ENCODE measurements at regions not wholly inside any gene's neighbourhood (a gene's known extent, or its start where the extent isn't known, plus 50 kb on each side); places are given as distances from the start of the nearest gene placed in this dataset.

DNA sequence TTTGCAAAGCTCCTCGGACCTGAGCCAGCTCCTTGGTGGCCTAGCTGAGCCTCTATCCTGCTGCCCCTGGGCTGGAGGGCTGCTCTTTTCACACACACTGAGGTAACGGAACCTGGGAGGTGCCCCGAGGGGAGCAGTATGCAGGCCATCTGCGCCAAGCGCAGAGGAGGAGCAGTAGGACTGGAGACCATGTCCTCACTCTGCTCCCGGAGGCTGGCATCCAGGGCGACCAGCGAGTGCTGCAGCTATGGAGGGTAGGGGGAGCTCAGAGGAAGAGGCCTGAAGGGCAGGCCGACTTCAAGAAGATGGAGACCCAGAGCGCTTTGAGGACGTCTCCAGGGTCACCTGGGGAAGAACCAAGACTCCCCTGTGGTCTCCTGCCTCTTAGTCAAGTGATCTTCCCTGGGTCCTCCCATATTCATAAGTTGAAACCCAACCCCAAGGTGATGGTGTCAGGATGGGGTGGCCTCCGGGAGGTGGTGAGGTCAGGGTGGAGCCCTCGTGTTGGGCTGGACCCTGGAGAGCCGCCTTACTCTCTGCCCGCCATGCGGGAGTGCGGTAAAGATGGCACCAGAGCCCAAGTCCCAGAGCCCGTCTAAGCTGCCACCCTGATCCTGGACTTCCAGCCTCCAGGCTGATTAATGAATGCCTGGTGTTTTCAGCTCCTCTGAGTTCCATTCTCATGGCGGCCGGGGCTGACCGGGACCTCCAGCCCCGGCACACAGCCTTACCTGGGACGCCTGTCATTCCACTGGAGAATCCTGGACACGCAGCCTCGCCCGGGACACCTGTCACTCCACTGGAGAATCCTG is 160.7 kb downstream of the NDUFA10 start:
- DNase-seq: no peak

DNA sequence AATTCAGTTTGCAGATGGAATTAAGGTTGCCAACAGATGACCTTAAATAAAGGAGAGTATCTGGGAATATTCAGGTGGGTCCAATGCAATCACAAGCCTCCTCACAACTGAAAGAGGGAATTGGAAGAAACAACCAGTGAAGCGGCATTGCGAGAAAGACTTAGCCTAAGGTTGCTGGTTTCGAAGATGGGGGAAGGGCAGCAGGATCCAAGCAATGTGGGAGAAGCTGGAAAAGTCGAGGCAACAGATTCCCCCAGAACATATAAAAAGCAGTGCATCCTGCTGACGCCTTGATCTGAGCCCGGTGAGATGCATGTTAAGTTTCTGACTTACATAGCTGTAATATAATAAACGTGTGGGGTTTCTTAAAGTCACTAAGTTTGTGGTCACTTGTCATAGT is 162.5 kb downstream of the NDUFA10 start:
- no peak for DNase-seq

DNA sequence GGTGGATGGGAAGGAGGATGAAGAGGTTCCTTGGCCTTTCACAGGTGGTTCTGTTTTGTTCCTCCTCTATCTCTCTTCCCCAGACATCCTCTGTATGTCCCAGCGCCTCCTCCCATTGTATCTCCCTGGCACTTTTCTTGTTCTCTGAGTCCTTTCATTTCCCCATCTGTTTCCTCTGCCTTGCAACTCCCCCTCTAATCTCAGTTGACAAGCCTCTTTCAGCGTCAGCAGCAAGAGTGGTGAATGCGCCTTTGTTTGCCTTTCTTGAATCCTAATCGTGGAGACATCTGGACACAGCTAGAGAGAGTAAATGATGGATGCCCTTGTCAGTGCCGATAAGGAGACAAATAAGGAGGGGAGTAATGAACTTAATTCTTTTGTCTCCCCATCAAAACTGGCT is 167.0 kb downstream of the NDUFA10 start:
- no peak for DNase-seq

DNA sequence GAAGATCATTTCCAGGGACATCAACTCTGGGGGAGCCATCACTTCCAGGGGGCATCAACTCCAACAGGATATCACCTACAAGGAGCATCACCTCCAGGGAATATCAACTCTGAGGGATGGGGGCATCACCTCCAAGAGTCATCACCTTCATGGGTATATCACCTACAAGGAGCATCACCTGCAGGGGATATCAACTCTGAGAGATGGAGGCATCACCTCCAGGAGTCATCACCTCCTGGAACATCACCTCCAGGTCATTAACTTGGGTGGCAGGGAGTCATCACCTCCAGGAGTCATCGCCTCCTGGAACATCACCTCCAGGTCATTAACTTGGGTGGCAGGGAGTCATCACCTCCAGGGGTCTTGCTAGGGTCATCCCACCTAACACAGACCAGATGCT is 167.6 kb downstream of the NDUFA10 start:
- no peak for DNase-seq

DNA sequence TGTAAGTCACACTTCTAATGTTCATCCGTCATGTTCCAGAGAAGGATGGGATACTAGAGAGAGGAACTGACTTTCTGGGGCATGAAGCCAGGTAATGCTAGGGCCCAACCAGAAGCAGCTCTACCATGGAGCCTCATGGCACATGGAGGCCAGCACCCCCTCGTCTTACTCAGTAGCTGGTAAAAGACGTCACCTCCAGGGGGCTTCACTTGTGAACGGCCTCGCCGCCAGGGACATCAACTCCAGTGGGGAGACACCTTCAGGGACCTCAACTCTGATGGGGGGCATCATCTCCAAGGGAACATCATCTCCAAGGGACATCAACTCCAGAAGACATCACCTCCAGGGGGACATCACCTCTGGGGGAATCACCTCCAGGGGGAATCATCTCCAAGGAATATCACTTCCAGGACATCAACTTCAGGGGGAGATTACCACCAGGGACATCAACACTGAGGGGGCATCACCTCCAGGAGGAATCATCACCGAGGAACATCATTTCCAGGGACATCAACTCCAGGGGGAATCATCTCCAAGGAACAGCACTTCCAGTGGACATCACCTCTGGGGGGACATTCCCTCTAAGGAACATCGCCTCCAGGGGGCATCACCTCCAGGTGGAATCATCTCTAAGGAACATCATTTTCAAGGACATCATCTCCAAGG is 168.4 kb downstream of the NDUFA10 start:
- no peak for DNase-seq

DNA sequence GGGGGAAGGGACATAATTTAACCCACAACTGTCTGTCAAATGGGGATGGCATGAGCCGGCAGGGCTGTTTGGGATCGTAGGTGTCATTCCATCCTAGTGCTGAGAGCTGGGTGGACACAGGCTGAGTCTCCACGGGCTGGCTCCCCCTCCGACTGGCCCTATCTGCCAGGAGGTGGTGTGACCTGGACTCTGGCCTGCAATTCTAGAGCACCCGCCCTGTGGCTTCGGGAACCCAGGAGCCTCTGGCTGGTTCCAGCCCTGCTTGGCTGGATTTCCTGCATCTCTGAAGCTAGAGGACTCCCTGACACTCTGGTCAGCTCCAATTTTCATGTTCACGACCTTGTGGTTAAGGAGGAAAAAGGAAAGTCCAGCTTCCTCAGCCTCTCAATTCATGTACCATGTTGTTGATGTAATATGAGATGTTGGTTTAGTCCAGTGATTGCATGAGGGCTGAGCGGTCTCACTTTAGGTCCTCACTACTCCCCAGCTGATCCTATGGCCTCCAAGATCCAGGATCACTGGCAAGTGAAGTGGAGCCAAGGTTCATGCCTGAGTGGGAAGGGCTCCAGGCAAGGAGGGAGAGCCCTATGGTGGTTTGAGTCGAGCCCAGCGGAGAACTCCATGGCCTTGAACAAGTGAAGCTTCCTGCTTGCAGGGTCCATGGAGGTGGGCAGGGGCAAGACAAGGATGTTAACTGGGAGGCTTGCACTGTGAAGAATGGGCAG is 169.1 kb downstream of the NDUFA10 start:
- DNase-seq: no peak

DNA sequence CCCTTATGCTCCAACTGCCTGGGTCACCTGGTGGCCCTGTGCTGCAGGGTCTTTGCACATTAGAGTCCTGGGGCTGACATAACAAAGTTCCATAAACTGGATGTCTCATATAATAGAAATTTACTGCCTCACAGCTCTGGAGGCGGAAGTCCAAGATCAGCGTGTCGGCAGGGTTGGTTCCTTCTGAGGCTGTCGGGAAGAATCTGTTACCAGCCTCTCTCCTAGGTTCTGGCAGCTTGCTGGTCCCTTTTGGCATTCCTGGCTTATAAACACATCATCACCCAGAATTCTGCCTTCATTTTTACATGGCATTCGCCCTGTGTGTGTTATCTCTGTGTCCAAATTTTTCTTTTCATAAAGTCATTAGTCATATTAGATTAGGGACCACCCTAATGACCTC is 170.5 kb downstream of the NDUFA10 start:
- DNase-seq: no peak

DNA sequence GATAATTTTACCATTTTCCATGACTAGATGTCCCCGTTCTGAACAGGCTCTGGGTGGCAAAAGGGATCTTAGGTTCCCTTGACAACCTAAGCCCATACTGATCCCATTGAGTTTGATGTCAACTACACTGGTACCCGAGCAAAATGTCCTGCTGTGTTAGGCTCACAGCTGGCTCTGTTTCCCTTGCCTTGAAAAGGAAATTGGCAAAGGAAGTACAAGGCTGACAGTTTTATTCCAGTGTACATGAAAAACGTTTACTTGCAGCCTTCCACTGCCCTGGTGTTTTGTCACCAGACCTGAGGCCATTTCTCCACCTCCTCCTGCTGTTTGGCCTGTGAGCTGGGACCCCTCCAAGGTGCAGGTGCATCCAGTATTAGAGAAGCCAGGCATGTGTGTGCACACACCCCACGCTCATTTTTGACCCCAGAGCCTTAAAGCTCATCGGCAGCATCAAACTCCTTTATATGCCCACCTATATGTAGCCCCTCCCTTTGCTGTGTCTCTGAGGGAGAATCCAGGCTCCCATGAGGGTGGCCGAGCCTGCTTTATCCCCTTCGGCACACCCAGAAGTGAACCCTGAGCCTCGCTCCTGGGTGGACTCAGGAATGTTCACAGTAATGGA is 171.3 kb downstream of the NDUFA10 start:
- no peak for DNase-seq

DNA sequence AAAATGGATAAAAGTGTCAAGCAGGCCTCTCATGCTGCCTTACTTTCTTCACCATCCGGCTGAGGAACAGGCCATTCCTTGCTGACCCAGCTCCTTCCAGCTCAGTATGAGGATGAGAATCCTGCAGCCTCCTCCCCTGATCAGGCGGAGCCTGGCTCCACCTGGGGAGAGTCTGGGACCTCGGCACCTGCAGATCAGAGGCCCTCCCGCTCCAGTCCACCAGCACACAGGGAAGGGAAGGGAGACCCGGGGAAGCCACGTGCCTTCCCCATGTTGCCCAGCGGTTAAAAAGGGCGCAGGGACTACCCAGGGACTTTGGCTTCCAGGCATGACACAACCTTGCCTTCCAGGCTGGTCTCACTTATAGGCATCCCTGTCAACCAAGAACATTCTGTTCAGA is 172.0 kb downstream of the NDUFA10 start:
- no peak for DNase-seq

DNA sequence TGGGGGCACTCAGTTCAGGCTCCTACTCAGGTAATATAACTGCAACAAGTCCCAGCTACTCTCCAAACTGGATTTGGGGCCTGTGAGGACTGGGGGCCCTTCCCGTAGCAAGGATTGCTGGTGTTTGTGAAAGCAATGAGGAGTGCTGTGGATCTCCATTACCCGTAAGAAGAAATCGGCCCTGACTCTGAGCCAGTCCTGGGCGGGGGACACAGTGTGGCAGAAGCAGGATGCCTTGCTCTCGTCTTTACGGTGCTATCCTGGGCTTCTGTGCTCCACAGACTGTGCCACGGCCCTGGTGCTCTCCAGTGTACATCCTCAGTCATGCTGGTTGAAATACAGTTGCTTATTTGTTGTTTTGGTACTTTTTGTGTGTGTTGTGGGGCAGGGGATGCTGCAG is 172.9 kb downstream of the NDUFA10 start:
- DNase-seq: no peak

DNA sequence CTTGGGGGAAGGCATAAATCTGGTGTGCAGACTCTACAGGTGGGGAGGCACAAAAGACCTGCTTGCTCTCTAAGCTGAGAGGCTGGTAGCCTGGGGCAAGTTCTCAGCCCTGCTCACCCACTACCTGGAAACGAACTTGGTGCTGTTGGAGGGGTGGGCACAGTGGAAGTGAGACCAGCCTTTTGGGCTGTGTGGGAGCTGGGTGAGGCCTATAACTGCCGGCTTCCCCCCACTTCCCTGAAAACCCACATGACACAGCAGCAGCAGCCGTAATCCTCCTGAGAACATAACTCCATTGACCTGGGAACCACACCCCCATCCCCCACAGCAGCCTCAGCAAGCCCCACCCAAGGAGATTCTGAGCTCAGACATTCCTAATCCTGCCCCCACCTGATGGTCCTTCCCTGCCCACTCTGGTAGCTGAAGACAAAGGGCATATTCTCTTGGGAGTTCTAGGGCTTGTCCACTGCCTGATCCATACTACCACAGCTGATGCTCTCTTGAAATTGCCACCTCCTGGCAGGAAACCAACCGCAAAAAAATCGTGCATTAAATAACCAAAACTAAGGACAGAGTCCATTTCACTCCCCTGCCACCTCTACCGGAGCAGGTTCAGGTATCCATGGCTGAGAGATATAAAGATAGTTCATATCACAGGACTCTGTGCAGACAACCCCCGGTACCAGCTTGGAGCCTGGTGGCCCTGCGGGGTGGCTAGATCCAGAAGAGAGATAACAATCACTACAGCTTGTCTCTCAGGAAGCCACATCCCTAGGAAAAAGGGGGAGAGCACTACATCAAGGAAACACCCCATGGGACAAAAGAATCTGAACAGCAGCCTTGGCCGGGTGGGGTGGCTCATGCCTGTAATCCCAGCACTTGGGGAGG is 178.1 kb downstream of the NDUFA10 start:
- no peak for DNase-seq

DNA sequence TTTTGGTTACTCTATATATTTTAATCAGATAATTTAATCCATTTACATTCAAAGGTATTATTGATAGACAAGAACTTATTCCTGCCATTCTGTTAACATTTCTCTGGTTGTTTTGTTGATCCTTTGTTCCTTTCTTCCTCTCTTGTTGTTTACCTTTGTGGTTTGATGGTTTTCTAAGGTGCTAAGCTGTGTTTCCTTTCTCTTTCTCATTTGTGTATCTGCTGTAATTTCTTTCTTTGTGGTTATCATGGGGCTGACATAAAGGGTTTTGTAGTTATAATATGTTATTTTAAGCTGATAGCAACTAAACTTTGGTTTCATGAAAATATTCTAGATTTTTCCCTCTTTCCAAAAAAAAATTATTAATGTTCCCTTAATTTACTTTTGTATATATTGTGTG is 179.2 kb downstream of the NDUFA10 start:
- DNase-seq: no peak

DNA sequence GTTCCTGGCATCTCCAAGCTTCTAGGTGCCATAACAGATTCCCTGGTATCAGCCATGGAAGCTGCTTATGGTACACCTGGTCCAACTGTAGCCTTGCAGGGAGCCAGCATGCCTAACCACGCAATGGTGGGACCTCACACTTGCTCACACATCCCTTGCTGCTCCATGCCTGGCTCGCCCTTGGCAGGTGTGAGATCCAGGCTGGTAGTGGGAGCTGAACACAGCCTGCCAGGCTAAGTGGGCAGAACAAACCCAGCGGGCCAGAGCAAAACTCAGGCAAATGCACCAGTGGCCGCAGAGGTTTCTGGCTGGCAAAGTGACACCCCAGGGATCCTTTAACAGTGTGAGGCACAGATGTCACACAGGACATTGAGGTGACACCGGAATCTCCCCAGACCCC is 185.8 kb downstream of the NDUFA10 start:
- no peak for DNase-seq

DNA sequence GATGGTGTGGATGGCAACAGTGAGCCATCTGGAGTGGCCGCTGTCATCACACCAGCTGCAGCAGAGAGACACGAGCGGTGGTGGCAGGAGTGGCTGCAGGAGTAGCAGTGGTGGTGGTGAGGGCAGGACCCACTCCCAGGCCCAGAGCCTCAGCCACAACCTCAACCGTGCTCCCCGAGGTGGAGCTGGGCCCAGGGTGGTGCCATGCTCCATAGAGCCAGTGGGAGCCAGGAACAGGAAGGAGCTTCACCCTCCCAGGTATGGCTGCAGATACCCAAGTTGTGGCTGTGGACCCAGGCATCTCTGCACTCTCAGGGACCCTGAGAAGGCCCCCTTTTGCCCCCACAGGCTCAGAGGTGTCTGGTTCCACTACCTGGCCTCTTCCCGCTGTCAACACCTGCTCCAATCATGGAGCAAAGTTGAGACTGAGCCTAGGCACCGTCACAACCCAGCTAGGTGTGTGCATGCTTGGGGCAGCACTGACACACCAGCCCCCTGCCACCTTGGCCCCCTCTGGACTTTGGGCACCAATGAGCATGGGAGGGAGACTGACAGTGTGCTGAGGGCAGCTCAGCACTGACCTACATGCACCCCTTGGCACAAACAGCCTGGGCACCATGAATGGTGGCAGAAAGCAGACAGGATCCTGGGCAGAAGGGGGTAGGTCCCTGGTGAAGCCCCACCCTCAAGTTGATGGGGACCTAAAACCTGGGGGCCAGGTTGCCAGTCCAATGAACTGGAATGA is 188.9 kb downstream of the NDUFA10 start:
- no peak for DNase-seq

DNA sequence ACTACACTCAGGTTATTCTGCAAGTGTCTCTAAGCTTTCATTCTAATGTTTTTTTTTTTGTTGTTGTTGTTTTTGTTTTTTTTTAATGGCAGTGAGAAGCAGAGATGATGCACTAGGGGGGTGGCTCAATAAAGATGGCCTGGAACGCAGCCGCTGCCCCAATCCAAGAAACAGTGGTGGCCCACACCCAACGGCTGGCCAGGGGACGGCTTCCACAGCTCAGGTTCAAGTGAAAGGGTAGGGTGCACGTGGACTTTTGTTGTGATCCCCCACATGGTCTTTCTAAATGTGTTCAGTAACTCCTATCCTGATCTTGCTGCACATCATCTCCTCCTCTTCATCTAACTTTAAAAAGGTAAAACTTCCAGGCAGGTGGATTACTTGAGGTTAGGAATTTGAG is 190.1 kb downstream of the NDUFA10 start:
- no peak for DNase-seq

DNA sequence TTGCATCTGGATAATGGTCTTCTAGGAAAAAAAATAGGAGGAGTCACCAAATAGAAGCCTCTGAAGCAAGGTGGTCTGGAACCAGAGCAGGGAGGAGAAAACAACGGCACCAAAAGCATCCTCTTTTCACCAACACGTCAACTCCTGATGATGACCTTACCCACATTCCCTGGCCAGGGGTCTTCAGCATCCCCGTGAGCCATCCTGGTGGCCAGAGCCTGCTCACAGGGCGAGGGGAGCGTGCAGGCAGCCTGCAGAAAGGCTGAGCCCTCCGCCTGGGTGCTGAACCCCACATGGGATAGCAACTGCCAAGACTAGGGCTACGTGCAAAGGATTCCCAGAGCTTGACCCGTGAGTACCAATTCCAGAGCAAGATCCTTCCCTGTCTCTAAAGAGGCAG is 191.0 kb downstream of the NDUFA10 start:
- DNase-seq: no peak

DNA sequence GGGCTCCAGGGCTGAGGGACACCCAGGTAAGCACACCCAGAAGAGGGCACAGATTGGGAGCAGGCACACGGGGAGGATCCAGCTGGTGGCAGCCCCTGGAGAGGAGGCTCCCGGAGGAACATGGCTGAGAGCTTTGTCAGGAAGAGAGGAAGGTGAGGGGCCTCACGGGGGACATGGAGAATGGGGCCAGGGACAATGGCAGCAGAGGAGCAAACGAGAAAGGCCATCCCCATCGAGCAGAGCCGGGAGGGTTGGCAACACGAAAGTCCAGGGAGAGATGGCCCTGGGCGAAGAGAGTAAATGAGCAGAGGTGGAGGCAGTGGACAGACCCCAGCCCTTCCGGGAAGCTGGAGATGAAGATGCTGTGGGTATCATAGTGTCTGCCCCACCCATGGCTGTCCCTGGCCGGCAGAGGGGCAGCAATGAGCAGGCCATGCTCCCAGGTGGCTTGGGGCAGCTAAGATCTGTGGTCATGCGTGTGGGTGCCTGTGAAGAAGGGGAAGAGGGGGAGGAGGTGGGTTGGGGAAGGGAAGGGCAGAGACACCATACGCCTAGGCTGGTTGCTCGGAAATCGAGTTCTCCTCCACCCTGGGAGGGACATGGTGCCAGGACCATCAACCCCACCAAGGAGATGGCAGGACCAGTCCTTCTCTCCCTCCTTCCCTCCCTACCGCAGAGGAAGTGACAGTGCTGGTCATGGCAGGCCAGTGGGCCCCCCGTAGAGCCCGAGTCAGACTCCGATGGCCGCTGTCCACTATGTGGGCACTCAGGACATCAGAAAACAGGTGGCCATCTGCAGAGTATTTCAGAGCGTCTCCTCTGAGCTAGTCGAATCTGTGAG is 191.7 kb downstream of the NDUFA10 start:
- no peak for DNase-seq

DNA sequence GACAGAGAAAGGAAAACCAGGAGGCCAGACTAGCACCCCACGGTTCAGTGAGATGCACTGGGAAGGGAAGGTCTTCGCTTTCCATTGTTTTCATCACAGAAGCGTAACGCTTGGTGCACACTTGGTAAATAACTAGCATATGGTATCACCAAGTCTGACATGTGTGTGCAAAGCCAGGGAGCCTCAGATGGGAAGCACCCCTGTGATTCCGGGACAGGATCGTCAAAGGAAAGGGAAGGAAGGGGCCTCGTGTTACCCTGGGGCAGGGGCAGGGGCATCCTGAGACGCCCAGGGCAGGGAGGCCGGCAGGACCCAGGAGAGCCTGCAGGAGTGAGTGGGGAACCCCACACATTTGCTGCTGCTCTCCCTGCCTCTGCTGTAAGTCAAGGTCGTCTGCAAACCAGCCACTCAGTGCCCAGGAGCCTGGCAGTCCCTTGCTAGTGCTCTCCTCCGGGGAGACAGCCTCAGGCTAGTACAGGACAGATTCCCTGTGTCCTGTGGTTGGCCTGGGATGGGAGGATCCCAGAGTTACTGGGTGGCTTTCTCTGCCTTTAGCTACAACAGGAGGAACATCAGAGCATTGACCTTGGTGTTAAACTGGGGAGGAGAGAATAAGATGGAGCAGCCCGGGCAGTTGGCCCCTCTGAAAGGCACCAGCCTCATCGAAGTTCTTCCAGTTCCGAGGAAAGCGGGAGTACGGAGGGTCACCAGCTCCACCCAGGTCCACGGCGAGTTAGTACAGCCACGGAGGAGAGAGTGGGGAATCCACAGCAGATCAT is 192.5 kb downstream of the NDUFA10 start:
- DNase-seq: no peak

DNA sequence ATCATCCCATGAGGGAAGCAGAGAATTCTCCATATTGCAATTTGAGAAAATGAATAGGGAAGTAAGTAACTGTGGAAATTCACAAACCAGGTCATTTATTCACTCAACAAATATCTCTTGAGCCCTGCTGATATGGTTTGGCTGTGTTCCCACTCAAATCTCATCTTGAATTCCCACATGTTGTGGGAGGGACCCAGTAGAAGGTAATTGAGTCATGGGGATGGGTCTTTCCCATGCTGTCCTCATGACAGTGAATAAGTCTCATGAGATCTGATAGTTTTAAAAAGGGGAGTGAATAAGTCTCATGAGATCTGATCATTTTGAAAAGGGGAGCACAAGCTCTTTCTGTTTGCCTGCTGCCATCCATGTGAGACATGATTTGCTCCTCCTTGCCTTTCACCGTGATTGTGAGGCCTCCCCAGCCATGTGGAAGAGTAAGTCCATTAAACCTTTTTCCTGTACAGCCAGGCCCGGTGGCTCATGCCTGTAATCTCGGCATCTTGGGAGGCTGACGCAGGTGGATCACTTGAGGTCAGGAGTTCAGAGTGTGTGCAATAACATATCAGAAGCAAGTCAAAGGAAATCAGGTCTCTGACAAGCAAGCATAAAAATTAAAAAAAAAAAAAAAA is 193.2 kb downstream of the NDUFA10 start:
- no peak for DNase-seq
